HepG2 (cell line): ENCODE measurements at regions not wholly inside any gene's neighbourhood (a gene's known extent, or its start where the extent isn't known, plus 50 kb on each side); places are given as distances from the start of the nearest gene placed in this dataset.

ENCODE experiments used
- AFF4 ChIP-seq: sonication (generic); formaldehyde crosslinking; IDR thresholded peaks from 2 replicates; pipeline ENCODE4 v1.4.0; 2020; ENCODE audit warnings: missing genetic modification reagents
- CCAR2 ChIP-seq: fragments of 200-400 bp; formaldehyde crosslinking; optimal IDR thresholded peaks from 2 replicates; pipeline ENCODE3; 2018; ENCODE audit warnings: low read depth, mild to moderate bottlenecking, low read length, moderate library complexity
- EP300 ChIP-seq, 3 experiments: sonication (generic) in 1 of 3; formaldehyde crosslinking in 1 of 3; IDR thresholded peaks; 2 replicates each; pipeline versions ENCODE4 v1.5.1 to v1.6.1; 2011 to 2020; ENCODE audit warnings: low read depth in 2 of 3, low read length in 2 of 3, borderline replicate concordance in 1 of 3, improper control_type of control experiment in 1 of 3, mild to moderate bottlenecking in 1 of 3, missing genetic modification reagents in 1 of 3, moderate library complexity in 1 of 3
- FIP1L1 ChIP-seq: fragments of 200-400 bp; formaldehyde crosslinking; IDR thresholded peaks from 2 replicates; pipeline ENCODE4 v1.6.1; 2018; ENCODE audit warnings: low read depth, mild to moderate bottlenecking, low read length, moderate library complexity, borderline replicate concordance; ENCODE audit not compliant: insufficient read depth
- FOXA3 ChIP-seq: IDR thresholded peaks from 2 replicates; pipeline ENCODE4 v1.6.1; 2016; ENCODE audit warnings: missing genetic modification reagents, missing compliant biosample characterization
- IRF2 ChIP-seq: IDR thresholded peaks from 2 replicates; pipeline ENCODE4 v1.6.1; 2018; ENCODE audit warnings: missing genetic modification reagents, missing compliant biosample characterization
- MIER3 ChIP-seq: IDR thresholded peaks from 2 replicates; pipeline ENCODE4 v1.6.1; 2016; ENCODE audit warnings: missing compliant biosample characterization, borderline replicate concordance
- NFKBIZ ChIP-seq: IDR thresholded peaks from 2 replicates; pipeline ENCODE4 v1.6.1; 2018; ENCODE audit warnings: missing genetic modification reagents, missing compliant biosample characterization
- ZNF12 ChIP-seq: sonication (generic); formaldehyde crosslinking; IDR thresholded peaks from 2 replicates; pipeline ENCODE4 v1.5.0; 2020; ENCODE audit warnings: missing genetic modification reagents
- ZNF124 ChIP-seq: sonication (generic); formaldehyde crosslinking; IDR thresholded peaks from 2 replicates; pipeline ENCODE4 v1.4.0; 2020; ENCODE audit warnings: missing genetic modification reagents
- ZNF160 ChIP-seq: sonication (generic); formaldehyde crosslinking; IDR thresholded peaks from 2 replicates; pipeline ENCODE4 v1.8.0; 2022; ENCODE audit warnings: mild to moderate bottlenecking, inconsistent platforms, missing genetic modification reagents
- ZNF232 ChIP-seq: sonication (generic); formaldehyde crosslinking; IDR thresholded peaks from 2 replicates; pipeline ENCODE4 v1.4.0; 2020; ENCODE audit warnings: missing genetic modification reagents, borderline replicate concordance
- ZNF569 ChIP-seq: sonication (generic); formaldehyde crosslinking; IDR thresholded peaks from 2 replicates; pipeline ENCODE4 v1.5.0; 2020; ENCODE audit warnings: mild to moderate bottlenecking, missing genetic modification reagents, moderate library complexity, borderline replicate concordance
- ZNF646 ChIP-seq: sonication (generic); formaldehyde crosslinking; IDR thresholded peaks from 2 replicates; pipeline ENCODE4 v1.9.0; 2021; ENCODE audit warnings: mild to moderate bottlenecking, missing genetic modification reagents
- ZNF773 ChIP-seq: sonication (generic); formaldehyde crosslinking; IDR thresholded peaks from 2 replicates; pipeline ENCODE4 v1.4.0; 2020; ENCODE audit warnings: missing genetic modification reagents, borderline replicate concordance
- ZNF777 ChIP-seq: sonication (generic); formaldehyde crosslinking; IDR thresholded peaks from 2 replicates; pipeline ENCODE4 v1.4.0; 2020; ENCODE audit warnings: missing genetic modification reagents
- ZNF784 ChIP-seq: sonication (generic); formaldehyde crosslinking; IDR thresholded peaks from 2 replicates; pipeline ENCODE4 v1.5.1; 2020; ENCODE audit warnings: missing genetic modification reagents, mild to moderate bottlenecking, borderline replicate concordance
- ZNF841 ChIP-seq: sonication (generic); formaldehyde crosslinking; IDR thresholded peaks from 2 replicates; pipeline ENCODE4 v1.8.1; 2023; ENCODE audit warnings: missing genetic modification reagents, borderline replicate concordance
- ZSCAN9 ChIP-seq: IDR thresholded peaks from 2 replicates; pipeline ENCODE4 v1.6.1; 2016; ENCODE audit warnings: borderline replicate concordance

GRCh38 chr20:37636212-37636975, 57.4 kb upstream of the CTNNBL1 start (continued):
- TF ChIP-seq ZSCAN9 (CRISPR knock-in tag) = 0 out of 2 replicates have a peak, but pooled peaks have one; percentile 27
- no peak for TF ChIP-seq ZNF841 (CRISPR knock-in tag)
- TF ChIP-seq ZNF784 (CRISPR knock-in tag) = no peak
- no peak for TF ChIP-seq ZNF12 (CRISPR knock-in tag)
- no peak for TF ChIP-seq ZNF124 (CRISPR knock-in tag)
- no peak for TF ChIP-seq ZNF160 (CRISPR knock-in tag)
- no peak for TF ChIP-seq MIER3 (CRISPR knock-in tag)
- TF ChIP-seq ZNF777 (CRISPR knock-in tag) = no peak
- no peak for TF ChIP-seq NFKBIZ (CRISPR knock-in tag)
- no peak for TF ChIP-seq ZNF232 (CRISPR knock-in tag)
- TF ChIP-seq AFF4 (CRISPR knock-in tag) = no peak
- no peak for TF ChIP-seq CCAR2
- 0 out of 2 replicates have a peak, but pooled peaks have one; percentile 37 for TF ChIP-seq ZNF569 (CRISPR knock-in tag)
- TF ChIP-seq EP300 (IDR thresholded peaks at IDR 0.05; ENCODE audit: low read depth in 2 of 2, low read length in 2 of 2) = no peak
- no peak for TF ChIP-seq EP300 (CRISPR knock-in tag; IDR thresholded peaks at IDR 0.05; ENCODE audit: borderline replicate concordance)
- TF ChIP-seq ZNF646 (CRISPR knock-in tag) = no peak
- TF ChIP-seq ZNF773 = no peak
- TF ChIP-seq IRF2 (CRISPR knock-in tag) = no peak
- TF ChIP-seq FOXA3 = peak; percentile 90
- TF ChIP-seq FIP1L1 = no peak
